8988T (cell line): ENCODE measurements at regions not wholly inside any gene's neighbourhood (a gene's known extent, or its start where the extent isn't known, plus 50 kb on each side); places are given as distances from the start of the nearest gene placed in this dataset.
"Not testable (repeated sequence)": the region's sequence is repeated elsewhere in the genome, so short reads cannot be mapped to it uniquely, and the experiment has no call there.

Experiments
- DNase-seq: peaks from one replicate; pipeline ENCODE4 v3.0.0; 2011

DNA sequence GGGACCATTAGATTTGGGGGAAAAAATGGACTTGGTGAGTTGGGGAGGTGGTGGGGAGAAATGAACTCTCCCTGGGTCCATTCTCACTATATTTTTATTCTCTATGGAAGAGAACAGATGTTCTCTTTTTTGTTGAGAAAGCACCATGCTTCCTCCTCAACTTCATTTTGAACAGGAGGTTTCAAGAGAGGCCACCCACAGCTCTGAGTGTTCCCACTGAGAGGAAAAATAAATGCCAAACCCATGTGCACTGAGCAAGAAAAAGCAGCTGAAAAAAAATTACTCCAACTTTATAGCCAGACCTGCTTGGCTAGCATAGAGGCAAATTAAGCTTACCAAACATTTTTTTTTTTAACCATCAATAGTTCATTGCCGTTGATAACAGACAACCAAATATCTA lies 883.6 kb downstream of the KCNJ2 start:
- no peak for DNase-seq

DNA sequence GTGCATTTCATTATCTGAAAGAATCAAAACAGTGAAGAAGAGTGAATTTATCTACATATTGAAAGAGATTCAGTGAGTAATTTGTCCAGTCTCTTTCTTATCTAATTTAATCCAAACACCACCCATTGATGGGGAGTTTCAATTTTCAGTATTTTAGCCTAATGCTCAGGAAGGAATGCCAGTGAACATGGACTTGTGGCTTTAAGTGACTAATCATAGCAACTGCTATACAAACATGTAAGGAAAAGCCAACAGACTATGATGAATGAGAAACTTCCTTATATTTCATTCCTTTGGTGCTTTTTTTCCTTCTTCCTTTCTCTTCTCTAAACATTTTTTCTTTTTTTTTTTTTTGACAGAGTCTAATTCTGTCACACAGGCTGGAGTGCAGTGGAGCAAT lies 885.8 kb downstream of the KCNJ2 start:
- no peak for DNase-seq

DNA sequence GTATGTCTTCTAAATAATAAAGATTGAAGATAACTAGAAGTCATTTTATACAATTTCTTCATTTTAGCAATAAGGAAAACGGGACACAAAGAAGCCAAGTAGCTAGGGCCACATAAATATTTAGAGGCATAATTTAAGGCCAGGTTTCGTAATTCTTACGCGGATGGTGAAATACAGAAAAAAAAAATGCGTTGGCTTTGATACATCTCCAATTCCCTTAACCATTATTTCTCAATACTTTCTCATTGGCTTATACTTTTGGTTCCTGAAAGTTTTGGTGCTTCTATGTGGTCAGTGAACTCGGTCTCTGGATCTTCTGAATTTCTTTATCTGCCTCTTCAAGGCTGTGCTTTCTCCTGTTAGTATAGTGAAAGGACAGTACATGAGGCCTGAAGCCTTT lies 888.1 kb downstream of the KCNJ2 start:
- DNase-seq: no peak

DNA sequence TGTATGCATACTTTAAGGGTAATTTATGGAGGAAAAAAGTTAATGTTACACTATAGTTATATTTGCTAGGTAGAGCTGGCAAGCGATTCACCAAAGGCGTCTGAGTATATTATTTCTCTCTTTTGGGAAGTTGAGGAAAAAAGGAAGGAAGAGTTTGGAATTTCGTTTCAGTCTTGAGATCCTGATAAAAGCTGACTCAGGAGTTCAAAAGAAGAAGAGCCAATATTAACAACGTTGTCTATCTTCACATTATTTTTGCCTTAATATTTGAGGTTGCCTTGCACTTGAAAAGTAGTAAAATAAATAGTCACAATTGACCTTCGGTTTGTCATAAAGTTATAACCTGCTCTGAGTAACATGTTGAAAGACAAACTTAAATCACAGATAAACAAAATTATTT lies 888.6 kb downstream of the KCNJ2 start:
- no peak for DNase-seq

DNA sequence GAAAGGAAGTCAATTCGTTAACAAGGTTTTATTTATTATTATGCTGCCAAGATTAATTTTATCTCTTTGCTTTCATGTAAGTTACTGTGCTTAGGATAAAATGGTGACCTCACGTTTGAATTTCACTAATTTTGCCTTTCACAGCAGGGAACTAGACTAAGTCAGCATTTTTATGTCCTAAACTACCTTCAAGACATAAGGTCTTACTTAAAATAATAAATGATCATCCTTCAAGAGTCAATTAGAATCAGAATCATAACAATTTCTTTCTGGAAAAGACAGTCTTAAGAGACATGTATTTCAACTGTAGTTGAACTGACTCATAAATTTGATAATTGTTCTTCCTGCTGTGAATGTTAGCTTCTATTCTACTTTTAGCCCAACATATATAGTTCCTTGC lies 893.8 kb downstream of the KCNJ2 start:
- no peak for DNase-seq

DNA sequence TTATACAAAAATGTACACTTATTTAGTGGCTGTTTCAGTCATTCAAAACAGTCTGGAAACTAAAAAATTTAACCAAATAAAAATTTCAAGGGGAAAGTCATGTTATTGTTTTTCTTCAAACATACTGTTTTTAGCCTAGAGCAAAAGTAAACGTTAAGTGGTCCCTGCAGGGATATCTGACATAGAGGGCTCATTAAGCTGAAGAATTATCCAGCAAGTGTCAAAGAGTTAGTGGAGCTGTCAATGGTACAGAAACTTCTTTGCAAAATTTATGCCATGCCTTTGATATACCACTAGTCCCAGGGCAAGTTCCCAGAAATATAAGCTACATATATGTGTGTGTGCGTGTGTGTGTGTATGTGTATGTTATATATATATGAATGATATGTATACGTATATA lies 894.2 kb downstream of the KCNJ2 start:
- DNase-seq: no peak

DNA sequence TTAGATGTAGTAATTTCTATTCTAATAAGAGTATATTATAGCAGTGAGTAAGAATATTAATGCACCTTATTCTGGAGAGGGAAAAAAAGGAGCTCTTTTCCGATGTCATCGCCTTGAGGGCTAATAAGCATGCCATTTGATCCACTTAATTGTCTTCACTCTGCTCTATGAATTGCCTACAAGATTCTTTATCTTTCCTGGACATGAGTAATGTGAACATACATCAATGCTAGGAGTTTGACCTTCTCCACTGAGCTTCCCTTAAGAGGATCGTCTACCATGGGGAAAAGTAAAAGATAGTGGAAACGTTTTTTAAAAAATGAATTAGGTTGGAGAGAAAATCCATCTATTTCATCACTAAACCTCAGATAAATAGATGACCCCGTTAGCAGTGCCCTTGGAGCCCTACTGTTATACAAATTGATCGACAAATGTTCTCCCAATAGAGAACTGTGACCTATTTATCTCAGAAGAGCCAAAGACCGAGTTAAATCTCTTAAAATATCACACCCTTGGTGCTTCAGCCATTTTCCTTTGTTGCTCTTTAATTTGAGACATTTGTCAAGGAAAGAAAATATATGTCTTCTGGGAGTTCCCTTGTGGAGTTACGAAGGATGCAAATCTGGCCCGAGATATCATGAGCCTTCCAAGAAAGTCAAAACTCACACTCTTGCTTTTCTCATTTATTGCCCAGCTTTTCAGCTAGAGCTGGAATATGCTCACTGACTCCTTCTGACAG lies 898.5 kb downstream of the KCNJ2 start:
- no peak for DNase-seq

DNA sequence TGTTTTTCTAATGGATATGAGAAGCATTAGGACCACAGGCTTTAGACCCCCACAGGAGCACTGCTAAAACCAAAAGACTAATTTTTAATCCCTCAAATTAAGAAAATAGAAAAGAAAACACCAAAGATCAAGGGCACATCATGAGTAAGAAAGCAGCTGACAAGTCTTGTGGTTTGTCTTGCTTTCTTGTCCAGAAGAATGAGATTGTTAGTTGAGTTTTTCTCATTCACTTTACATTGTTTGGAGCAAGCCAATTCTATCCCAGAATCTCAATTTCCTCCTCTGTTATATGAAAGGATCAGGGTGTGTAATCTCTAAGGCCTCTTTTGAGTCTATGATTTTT lies 899.0 kb downstream of the KCNJ2 start:
- no peak for DNase-seq

DNA sequence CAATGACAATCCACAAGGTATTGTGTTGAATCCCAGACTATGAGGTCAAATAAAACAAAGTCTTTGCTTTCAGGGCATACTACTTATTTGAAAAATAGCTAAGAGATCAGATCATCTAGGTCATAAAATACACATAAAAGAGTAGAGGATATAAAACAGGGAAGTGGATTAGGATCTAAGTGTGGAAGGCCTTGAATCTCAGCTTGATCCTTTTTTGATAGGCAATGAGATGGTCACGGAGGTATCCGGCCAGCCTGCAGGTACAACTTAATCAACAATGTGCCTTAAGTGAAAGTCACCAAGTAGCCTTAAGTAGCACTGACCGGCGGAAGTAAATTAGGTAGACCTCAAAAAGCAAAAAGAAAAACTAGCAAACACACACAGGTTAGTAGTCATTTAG lies 901.7 kb downstream of the KCNJ2 start:
- DNase-seq: no peak

DNA sequence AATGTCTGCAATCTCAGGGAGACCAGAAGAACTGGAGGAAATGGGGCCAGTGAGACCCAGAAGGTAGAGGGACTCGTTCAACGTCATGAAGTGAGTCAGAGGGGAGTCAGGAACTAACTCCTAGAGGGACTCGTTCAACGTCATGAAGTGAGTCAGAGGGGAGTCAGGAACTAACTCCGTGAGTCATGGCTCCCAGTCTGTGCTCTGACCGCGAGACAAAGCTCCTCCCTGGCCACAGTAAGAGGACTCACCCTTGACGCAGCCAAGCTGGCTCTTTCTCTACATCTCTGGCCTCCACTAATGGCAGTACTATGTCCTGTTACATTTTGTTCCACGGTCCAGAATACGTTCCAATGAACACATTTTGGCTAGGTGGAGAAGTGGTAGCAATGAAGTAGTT lies 902.5 kb downstream of the KCNJ2 start:
- DNase-seq: no peak

DNA sequence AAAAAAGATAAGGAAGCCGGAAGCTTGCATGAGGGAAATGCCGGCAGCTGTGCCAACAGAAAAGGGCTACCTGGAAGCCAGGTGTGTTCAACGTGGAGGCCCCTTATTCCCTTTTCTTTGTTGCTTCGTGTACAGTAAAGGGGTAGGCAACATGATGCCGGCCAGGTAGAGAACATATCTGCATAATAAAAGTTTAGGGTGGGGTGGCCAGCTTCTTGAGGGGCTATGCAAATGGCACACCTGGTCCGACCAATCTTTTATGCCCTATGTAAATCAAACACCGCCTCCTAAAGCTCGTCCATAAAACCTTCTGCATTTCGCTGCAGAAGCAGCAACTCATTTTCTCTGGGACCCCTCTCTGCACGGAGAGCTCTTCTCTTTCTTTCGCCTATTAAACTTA lies 911.6 kb downstream of the KCNJ2 start:
- DNase-seq: no peak

DNA sequence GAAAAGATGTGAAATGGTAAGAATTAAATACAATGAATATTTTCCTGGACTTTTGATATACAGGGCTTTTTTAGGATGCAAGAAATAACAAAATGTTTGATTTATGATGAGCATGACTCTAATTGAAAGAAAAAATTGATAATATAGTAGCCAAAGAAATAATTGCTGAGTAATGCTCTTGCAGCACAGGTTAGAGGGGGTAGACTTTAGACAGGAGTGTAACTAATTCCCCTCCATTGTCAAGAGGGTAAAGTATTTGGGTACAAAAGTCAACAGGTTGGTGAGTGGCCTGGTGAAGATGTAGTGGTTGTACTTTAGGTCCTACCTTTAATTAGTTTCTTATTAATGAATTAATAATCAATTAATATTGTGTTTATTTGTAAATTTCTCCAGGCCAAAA lies 912.3 kb downstream of the KCNJ2 start:
- no peak for DNase-seq

DNA sequence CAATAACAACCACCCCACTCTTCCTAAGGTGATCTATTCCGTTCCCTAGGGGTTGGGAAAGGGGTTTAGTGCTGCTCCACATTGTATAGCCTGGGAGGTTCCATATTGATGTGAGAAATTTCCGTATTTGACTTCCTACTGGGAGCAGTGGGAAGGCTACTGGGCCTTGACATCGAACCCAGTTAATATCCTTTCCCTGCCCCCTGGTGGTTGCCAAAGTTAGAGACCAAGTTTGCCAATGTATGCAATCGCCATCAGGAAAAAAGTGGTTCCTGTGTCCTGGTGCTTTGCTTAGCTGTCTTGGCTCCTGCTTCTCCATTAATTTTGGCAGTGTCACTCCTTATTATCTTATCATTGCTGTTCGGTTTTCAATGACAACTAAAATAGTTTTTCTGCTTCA lies 914.9 kb downstream of the KCNJ2 start:
- no peak for DNase-seq

DNA sequence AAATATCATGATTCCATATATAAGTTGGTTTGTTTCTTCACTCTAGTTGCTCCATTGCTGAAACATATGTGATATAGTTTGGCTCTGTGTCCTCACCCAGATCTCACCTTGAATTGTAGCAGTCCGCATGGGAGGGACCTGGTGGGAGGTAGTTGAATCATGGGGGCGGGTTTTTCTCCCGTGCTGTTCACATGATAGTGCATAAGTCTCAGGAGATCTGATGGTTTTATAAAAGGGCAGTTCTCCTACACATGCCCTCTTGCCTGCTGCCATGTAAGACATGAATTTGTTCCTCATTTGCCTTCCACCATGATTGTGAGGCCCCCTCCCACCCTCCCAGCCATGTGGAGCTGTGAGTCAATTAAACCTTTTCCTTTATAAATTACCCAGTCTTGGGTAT lies 915.5 kb downstream of the KCNJ2 start:
- no peak for DNase-seq

DNA sequence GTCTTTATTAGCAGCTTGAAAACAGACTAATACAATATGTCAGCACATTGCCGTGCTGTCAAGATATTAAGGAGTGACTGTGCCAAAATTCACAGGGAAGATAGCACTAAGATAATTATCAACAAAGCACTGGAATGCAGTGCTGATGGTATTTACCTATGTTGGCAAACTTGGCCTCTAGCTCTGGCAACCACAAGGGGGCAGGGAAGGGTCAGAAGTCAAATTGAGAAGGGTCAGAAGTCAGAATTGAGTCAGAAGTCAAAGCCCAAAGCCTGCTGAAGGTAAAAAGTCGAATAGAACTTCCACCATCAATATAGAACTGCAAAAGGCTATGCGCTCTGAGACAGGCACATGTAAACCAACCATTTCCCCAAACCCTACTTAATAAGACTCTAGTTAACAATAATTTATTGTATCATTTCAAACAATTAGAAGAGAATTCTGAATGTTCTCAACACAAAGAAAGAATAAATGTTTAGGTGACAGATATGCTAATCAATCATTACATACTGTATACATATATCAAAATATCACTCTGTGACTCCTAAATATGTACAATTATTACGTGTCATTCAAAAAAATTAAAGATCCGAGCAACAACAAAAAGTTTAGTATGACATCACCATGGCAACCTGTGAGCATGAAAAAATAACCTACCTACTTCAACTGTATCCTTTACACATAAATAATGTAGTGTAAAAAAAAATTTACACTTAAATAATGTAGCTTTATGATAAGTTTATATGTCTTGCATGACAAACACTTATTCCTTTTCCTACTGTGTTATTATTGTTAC lies 916.1 kb downstream of the KCNJ2 start:
- no peak for DNase-seq

DNA sequence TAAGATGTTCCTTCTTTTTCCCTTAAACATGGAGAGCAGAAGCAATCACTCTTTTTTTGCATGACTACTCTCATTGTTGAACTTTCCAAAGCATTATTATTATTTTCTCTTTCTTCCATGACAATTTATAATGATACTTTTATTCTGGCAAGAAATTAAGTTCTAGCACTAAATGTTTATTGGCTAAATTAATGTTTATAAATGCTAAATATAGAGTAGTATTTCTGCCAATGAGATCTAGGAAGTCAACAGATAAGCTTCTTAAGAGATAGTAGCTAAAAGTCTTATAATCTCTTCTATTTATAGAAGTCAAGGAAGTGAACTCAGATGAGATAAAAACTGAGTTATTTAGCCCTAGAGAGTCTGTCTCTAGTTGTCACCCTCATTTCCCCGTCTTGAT lies 920.1 kb downstream of the KCNJ2 start:
- DNase-seq: no peak

DNA sequence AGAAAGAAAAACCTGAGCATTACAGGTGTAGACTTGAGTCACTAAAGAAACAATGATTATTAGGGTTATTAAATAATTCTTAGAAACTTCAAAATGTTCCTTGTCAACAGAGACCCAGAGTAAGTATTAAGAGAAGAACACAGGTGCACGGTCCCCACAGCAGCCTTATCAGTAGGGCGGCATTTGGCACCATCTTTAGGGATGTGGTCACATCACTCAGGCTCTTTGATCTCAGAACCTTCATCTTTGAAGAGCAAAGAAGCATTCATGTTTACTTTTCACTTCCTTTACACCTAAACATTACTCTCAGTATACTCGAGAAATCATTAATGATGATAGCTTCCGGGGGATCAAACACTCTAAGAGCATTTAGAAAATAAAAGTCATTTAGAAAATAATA lies 928.7 kb downstream of the KCNJ2 start:
- DNase-seq: no peak

DNA sequence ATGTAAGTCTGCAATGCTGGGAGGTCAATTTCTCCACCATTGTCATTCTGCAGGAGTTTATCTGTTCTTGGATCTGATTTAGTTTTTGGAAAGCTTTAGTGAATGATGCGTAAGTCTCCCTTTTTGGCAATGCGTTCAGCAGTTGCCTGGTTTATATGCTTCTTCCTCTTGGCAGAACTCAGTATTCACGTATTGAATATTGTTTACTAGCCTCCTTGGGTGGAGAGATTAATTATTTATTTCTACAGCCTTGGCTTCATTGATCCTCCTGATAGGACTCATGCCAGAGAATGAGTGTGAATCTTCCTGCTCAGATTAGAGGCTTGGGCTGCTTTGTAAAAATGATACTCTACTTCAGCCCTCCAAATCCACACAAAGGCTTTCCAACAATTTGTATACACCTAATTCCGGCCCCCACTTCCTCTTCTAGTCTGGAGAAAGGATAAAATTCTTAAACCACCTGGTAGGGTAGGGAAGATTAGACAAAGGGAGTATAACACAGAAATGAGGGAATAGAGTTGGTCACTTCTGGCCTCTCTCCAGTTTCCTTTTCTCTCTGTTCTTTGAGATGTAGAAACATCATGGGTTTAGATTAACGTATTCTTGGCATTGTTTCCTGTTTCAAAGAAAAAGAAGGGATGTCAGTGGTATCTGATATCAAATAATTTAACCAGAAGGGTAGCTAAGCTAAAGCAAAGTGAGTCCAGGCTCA lies 929.8 kb downstream of the KCNJ2 start:
- no peak for DNase-seq

DNA sequence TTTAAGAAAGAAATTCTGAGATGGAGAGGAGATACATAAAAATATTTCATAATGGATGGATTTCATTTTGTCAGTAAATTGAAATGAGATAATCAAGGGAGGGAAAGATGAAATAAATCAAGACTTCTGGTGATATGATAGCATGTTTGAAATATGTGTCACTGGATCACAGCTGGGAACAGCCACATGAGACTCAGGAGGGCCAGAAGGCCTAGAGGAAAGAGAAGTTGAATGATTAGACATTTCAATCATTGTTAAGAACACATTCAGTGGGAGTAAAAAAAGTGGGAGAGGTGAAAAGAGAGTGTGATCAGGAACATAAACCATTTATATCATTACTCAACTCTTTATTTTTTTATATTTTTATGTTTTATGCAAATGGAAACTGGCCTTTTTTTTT lies 933.4 kb downstream of the KCNJ2 start:
- DNase-seq: no peak

DNA sequence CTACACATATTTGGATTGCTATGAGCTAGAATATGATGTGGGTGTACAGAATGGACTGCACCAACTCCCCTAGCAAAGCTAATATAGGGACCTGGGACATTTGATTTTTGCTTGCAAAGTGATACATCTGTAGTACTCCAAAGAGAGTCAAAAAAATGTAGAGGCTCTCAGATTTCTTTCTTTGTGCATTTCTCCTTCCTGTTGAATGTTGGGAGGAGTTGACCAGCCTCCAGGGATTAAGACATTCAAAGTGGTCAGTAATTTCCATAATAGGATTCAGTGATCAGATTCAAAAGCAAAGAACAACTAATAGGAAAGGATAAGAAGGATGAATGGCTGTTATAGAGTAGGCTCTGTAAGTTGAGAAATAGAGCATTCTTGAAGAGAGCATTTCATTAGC lies 934.9 kb downstream of the KCNJ2 start:
- DNase-seq: no peak

DNA sequence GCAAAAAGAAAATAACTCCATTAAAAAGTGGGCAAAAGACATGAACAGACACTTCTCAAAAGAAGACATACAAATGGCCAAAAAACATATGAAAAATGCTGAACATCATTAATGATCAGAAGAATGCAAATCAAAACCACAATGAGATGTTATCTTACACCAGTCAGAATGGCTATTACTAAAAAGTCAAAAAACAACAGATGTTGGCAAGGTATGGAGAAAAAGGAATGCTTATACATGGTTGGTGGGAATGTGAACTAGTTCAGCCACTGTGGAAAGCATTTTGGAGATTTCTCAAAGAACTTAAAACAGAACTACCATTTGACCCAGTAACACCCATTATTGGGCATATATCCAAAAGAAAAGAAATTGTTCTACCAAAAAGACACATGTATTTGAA lies 936.7 kb downstream of the KCNJ2 start:
- DNase-seq: not testable (repeated sequence)

DNA sequence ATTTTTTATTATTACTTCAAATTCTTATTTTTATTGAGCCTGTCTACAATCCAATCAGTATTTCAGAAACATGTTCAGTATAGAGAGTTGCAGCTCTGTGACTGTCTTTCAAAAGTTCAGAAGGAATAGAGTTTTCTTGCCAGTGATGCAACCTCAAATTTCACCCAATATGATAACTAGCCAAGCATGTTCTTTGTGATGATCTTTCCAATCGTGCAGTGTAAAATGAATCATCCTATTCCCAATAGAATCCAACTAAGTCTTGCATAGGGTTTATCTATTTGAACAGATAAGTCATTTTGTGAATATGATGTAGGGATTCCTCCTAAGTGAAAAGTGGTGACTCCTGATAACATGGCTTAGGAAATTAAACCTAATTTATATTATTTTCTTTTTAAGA lies 937.8 kb downstream of the KCNJ2 start:
- no peak for DNase-seq

DNA sequence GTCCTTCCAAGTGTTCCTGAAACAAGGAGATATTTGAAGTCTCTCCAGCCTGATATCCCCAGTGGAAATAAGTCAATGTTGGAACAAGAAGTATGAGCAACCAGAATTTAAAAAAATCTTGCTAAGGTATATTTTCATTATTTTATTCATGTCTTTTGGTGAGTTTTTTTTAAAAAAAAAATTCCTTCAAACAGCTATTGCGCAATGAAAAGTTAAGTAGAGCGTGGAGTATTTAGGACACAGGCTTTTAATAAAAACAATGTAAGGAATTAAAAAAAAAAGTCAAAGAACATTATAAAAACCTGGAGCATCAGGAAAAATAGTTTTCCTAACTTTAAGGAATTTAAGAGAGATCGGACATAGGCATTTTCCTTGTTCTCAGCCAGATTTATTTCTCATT lies 940.4 kb downstream of the KCNJ2 start:
- no peak for DNase-seq

DNA sequence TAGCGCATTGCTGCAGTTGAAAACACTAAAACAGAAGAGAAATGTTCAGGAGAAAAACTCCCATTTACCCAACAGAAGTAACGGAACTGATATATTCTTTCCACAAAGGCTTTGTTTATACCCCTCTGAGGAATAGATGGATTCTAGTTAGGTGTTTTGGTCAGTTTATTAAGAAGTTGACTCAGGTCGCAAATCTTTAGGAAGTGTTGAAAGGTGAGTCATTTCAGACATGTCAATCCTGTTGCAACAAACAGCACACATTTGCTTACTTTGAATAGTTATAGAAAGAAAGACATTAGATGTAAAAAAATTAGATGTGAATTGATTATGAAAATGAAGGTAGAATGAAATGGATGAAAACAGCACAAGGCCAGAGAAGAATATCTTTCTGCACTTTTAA lies 941.0 kb downstream of the KCNJ2 start:
- no peak for DNase-seq
